Kidney tubule cell (primary cell): ENCODE measurements at regions not wholly inside any gene's neighbourhood (a gene's known extent, or its start where the extent isn't known, plus 50 kb on each side); places are given as distances from the start of the nearest gene placed in this dataset.
"Not testable (repeated sequence)": the region's sequence is repeated elsewhere in the genome, so short reads cannot be mapped to it uniquely, and the experiment has no call there.

Experiments used
- DNase-seq: peaks from one replicate; pipeline ENCODE4 v3.0.0-alpha.2; 2018; ENCODE audit warnings: low spot score

- no peak for DNase-seq
Observed at GRCh38 chr3:180743813-180744590, 64.7 kb upstream of the CCDC39 start.

GRCh38 chr3:180747805-180748361 is 68.6 kb upstream of the CCDC39 start:
- DNase-seq: no peak

GRCh38 chr3:180749322-180749721 is 70.0 kb upstream of the CCDC39 start:
- DNase-seq: no peak

- DNase-seq: no peak
Observed at GRCh38 chr3:180749796-180750195, 70.5 kb upstream of the CCDC39 start.

GRCh38 chr3:180755556-180755955 is 76.3 kb upstream of the CCDC39 start:
- no peak for DNase-seq

- no peak for DNase-seq
Observed at GRCh38 chr3:180762866-180763265, 83.6 kb upstream of the CCDC39 start.

- DNase-seq: no peak
Observed at GRCh38 chr3:180764481-180764880, 85.2 kb upstream of the CCDC39 start.

GRCh38 chr3:180770639-180771038 is 91.3 kb upstream of the CCDC39 start:
- DNase-seq: no peak

GRCh38 chr3:180776433-180776832 is 97.1 kb upstream of the CCDC39 start:
- DNase-seq: no peak

- no peak for DNase-seq
Observed at GRCh38 chr3:180782195-180782984, 103.1 kb upstream of the CCDC39 start.

GRCh38 chr3:180786227-180786626 is 106.9 kb upstream of the CCDC39 start:
- DNase-seq: not testable (repeated sequence)

GRCh38 chr3:180789774-180790173 is 110.5 kb upstream of the CCDC39 start:
- no peak for DNase-seq

- no peak for DNase-seq
Observed at GRCh38 chr3:180798197-180798596, 114.3 kb upstream of the FXR1 start.

GRCh38 chr3:180802837-180803236 is 109.6 kb upstream of the FXR1 start:
- DNase-seq: peak; percentile 25

- peak; percentile 53 for DNase-seq
Observed at GRCh38 chr3:180804916-180805315, 107.6 kb upstream of the FXR1 start.

- DNase-seq: no peak
Observed at GRCh38 chr3:180808823-180809575, 103.5 kb upstream of the FXR1 start.

- no peak for DNase-seq
Observed at GRCh38 chr3:180820400-180820799, 92.1 kb upstream of the FXR1 start.

- DNase-seq: no peak
Observed at GRCh38 chr3:180825964-180826363, 86.5 kb upstream of the FXR1 start.

- DNase-seq: no peak
Observed at GRCh38 chr3:180827171-180827570, 85.3 kb upstream of the FXR1 start.

- no peak for DNase-seq
Observed at GRCh38 chr3:180828001-180828720, 84.3 kb upstream of the FXR1 start.

GRCh38 chr3:180828723-180829408 is 83.6 kb upstream of the FXR1 start:
- no peak for DNase-seq
